Erythroblast (primary cell): ENCODE measurements at regions not wholly inside any gene's neighbourhood (a gene's known extent, or its start where the extent isn't known, plus 50 kb on each side); places are given as distances from the start of the nearest gene placed in this dataset.

Experiments
- GATA1 ChIP-seq: IDR thresholded peaks from 2 replicates; pipeline ENCODE4 v1.6.1; 2011; ENCODE audit warnings: low read depth, mild to moderate bottlenecking, control low read depth, low read length, moderate library complexity
- POLR2A ChIP-seq: IDR thresholded peaks from 2 replicates; pipeline ENCODE4 v1.6.1; 2011; ENCODE audit warnings: mild to moderate bottlenecking, low read length

DNA sequence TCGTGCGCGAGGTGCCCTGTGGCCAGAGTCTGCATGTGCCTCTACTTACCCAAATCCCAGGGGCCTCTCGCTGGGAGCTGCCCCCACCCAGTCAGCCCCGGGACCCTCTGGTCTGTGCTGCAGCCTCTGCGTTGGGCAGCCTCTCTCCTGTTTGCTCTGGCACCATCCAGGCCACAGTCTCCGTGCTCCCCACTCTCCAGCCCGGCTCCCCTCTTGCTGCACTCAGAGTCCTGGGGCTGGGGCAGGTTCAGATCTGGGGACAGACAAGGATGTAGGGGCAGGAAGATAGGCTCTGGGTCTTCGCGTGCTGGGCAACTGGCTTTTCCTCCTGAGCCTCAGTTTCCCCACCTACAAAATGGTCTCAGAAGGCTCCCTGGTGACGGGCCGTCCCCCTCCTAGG lies 70.8 kb upstream of the GATA5 start:
- no peak for TF ChIP-seq POLR2A
- TF ChIP-seq GATA1, result no peak
